ENCODE measurements at regions not wholly inside any gene's neighbourhood (a gene's known extent, or its start where the extent isn't known, plus 50 kb on each side); places are given as distances from the start of the nearest gene placed in this dataset.

DNA sequence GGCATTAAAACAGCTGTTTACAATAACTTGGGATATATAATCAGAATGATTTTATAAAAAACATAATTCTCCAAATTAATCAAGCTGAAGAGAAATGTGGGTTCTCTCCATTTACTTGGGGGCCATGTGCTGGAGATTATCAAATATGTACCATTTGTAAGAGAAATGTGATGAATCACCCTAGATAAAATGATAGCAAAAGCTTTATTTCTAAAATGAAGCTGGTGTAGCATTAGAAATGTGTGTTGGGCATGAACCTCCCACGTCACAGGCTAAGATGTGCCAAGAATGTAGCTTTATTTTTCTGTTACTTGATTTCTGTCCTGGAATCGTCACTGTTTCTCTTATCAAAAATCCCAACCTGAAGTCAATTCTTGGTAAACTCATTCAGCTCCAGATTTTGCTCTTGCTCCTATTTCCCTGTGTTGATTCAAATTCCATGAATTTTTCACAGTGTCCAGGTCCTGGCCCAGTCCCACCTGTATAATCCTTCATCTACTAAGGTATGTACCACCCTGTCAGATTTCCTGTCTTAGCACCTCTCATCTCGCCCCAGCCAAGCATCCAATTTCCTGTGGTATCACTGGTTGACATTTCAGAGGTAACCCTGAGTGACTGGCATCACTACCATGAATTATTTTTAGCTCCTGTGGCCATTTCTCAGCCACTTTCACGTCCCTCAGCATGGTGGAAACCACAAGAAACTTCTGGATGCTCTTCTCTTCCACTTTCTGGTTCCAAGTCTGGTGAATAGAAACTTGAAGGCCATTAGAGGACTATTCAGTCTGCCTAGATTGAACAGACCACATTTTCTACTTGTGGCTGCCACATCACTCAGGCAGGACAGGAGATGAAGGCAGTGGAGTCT lies 103.6 kb upstream of the FLRT2 start:
- Histone ChIP-seq H3K9me3 (no peaks in the 10 kb centered on the region), H3K36me3 (no peaks in the 10 kb centered on the region), H3K27me3 (no peaks in the 10 kb centered on the region), H3K4me1 (ENCODE audit: insufficient read depth) (no peaks in the 10 kb centered on the region), H3K27ac (no peak overlapping the region), H3K4me3 (no peak overlapping the region)
- TF ChIP-seq, protein P1, sequence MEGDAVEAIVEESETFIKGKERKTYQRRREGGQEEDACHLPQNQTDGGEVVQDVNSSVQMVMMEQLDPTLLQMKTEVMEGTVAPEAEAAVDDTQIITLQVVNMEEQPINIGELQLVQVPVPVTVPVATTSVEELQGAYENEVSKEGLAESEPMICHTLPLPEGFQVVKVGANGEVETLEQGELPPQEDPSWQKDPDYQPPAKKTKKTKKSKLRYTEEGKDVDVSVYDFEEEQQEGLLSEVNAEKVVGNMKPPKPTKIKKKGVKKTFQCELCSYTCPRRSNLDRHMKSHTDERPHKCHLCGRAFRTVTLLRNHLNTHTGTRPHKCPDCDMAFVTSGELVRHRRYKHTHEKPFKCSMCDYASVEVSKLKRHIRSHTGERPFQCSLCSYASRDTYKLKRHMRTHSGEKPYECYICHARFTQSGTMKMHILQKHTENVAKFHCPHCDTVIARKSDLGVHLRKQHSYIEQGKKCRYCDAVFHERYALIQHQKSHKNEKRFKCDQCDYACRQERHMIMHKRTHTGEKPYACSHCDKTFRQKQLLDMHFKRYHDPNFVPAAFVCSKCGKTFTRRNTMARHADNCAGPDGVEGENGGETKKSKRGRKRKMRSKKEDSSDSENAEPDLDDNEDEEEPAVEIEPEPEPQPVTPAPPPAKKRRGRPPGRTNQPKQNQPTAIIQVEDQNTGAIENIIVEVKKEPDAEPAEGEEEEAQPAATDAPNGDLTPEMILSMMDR (IDR thresholded peaks at IDR 0.05), result no peak
- TF ChIP-seq EP300 (IDR thresholded peaks at IDR 0.05), result no peak
- no peak for TF ChIP-seq POLR2A (IDR thresholded peaks at IDR 0.05)
- WGBS, 3 donors, result 78 to 91% (median 84%) methylated on average over 4 of the region's 4 CpGs
- DNase-seq, result no peak
- intact Hi-C loops (cut with DNase I), result no loop called here

DNA sequence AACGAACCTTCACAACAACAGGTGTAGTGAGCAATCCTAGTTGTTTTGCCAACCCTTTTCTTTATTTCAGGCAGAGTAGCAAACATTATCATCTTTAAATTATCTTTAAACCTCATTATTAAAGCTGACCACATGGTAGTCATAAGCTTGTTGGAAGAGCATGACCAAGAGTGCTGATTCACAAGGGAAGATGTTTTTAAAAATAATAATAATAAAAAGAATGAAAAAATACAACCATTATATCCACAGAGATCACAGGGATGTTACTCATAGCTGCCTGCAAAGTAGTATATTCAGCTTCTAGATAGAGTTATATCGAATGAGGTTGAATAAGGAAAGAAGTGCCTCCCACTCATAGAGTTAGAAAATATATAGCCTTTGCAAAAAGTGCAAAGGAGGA lies 101.0 kb upstream of the FLRT2 start:
- 66 to 74% (median 72%) methylated on average over 2 of the region's 2 CpGs for WGBS, 3 donors

DNA sequence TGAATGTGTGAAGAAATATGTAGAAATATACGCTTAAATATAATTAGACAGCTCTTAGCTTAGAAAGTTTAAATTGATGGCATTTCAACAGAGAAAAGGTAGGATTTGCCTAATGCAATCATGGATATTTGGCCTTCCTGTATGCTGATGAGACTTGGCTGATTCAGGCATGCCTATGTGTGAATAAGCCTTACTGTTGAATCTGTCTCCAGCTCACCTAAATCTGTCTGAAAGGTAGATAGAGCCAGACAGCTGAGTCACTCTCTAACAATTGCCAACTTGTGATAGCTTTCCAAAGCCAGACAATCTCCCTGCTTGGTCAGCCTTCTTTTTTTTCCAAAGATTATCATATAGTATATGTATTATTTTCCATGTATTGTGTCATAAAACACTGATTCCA lies 92.8 kb upstream of the FLRT2 start:
- 92 to 96% (median 96%) methylated on average over 1 of the region's 1 CpG for WGBS, 3 donors
- no peak overlapping the region for H3K4me3 ChIP-seq
- H3K27ac ChIP-seq, result no peak overlapping the region

More for the DNA sequence above, 101.0 kb upstream of the FLRT2 start:
- TF ChIP-seq EP300 (IDR thresholded peaks at IDR 0.05) (no peak), POLR2A (IDR thresholded peaks at IDR 0.05) (no peak)
- TF ChIP-seq, protein P1 (IDR thresholded peaks at IDR 0.05), result no peak
- Histone ChIP-seq H3K9me3 (no peaks in the 10 kb centered on the region), H3K36me3 (no peaks in the 10 kb centered on the region), H3K4me3 (no peak overlapping the region), H3K27ac (no peak overlapping the region), H3K4me1 (ENCODE audit: insufficient read depth) (no peaks in the 10 kb centered on the region), H3K27me3 (no peaks in the 10 kb centered on the region)
- intact Hi-C loops (cut with DNase I), result no loop called here
- no peak for DNase-seq

DNA sequence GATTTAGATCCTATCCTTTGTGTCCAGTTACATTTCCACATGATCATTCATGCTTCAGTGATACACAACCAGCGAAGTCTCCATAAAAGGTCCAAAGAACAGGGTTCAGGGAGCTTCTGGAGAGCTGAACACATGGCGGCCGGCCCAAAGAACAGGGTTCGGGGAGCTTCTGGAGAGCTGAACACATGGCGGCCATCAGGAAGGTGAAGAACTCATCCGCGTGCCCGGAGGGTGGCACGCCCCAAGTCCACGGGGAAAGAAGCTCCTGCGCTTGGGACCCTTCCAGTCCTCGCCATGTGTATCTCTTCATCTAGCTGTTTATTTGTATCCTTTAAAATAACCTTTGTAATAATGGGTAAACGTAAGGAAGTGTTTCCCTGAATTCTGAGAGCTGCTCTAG lies 91.9 kb upstream of the FLRT2 start:
- Histone ChIP-seq H3K27me3 (no peaks in the 10 kb centered on the region), H3K4me1 (ENCODE audit: insufficient read depth) (no peaks in the 10 kb centered on the region), H3K9me3 (no peaks in the 10 kb centered on the region), H3K4me3 (no peak overlapping the region), H3K27ac (no peak overlapping the region), H3K36me3 (no peaks in the 10 kb centered on the region)
- no peak for DNase-seq
- TF ChIP-seq EP300 (IDR thresholded peaks at IDR 0.05) (no peak), POLR2A (IDR thresholded peaks at IDR 0.05) (no peak)
- TF ChIP-seq, protein P1 (IDR thresholded peaks at IDR 0.05), result no peak
- WGBS, 3 donors, result 93 to 96% (median 95%) methylated on average over 13 of the region's 13 CpGs
- intact Hi-C loops (cut with DNase I), result no loop called here

More for the DNA sequence above, 92.8 kb upstream of the FLRT2 start:
- H3K27me3 ChIP-seq, result no peaks in the 10 kb centered on the region
- no peaks in the 10 kb centered on the region for H3K36me3 ChIP-seq
- H3K4me1 ChIP-seq (ENCODE audit: insufficient read depth), result no peaks in the 10 kb centered on the region
- intact Hi-C loops (cut with DNase I), result no loop called here
- no peaks in the 10 kb centered on the region for H3K9me3 ChIP-seq
- TF ChIP-seq POLR2A (IDR thresholded peaks at IDR 0.05) (no peak), EP300 (IDR thresholded peaks at IDR 0.05) (no peak)
- TF ChIP-seq, protein P1 (IDR thresholded peaks at IDR 0.05), result no peak
- no peak for DNase-seq

Measured in ovary (tissue), 7 donors.